Esophagus squamous epithelium (tissue), 5 donors: ENCODE measurements at regions not wholly inside any gene's neighbourhood (a gene's known extent, or its start where the extent isn't known, plus 50 kb on each side); places are given as distances from the start of the nearest gene placed in this dataset.

ENCODE experiments used
- DNase-seq: peaks from one replicate; lab custom pipeline; 2025; lab: John Stamatoyannopoulos, UW
- H3K27ac ChIP-seq, 4 donors: fragments of 200-600 bp; sonication (generic); one replicate each; pipeline ENCODE4 v1.5.1; 2016 to 2019; ENCODE audit warnings: mild to moderate bottlenecking in 1 of 4
- H3K27me3 ChIP-seq, 4 donors: fragments of 200-600 bp; sonication (generic); 1 replicate in 3 of 4; 2 replicates in 1 of 4; pipeline versions ENCODE4 v1.5.1 to v1.6.0; 2017 to 2021; ENCODE audit warnings: antibody characterized with exemption in 1 of 4
- H3K36me3 ChIP-seq, 3 donors: fragments of 200-600 bp; sonication (generic); one replicate each; pipeline ENCODE4 v1.5.1; 2016 to 2019
- H3K4me1 ChIP-seq, 3 donors: fragments of 200-600 bp; sonication (generic); one replicate each; pipeline ENCODE4 v1.5.1; 2017 to 2019
- H3K4me3 ChIP-seq, 4 donors: fragments of 200-600 bp; sonication (generic); 1 replicate in 3 of 4; 2 replicates in 1 of 4; pipeline ENCODE4 v1.5.1; 2016 to 2019; ENCODE audit warnings: mild to moderate bottlenecking in 2 of 4, moderate library complexity in 1 of 4
- H3K9me3 ChIP-seq, 3 donors: fragments of 200-600 bp; sonication (generic); one replicate each; pipeline ENCODE4 v1.5.1; 2016 to 2019
- CTCF ChIP-seq, 6 experiments: fragments of 450-650 bp in 4 of 6; fragments of 200-600 bp in 2 of 6; sonication (generic) in 2 of 6; IDR thresholded peaks; one replicate each; pipeline ENCODE4 v1.5.1; 2016 to 2019; ENCODE audit warnings: antibody characterized with exemption in 6 of 6, mild to moderate bottlenecking in 4 of 6, moderate library complexity in 4 of 6
- POLR2A ChIP-seq, 4 donors: fragments of 450-650 bp; IDR thresholded peaks; one replicate each; pipeline ENCODE4 v1.6.1; 2017; ENCODE audit warnings: antibody characterized with exemption in 4 of 4, mild to moderate bottlenecking in 4 of 4, moderate library complexity in 3 of 4
- whole genome bisulfite sequencing, 2 donors: methylation state at CpG; one replicate each; pipeline ENCODE4 v1.1.5; 2018; 5-methylcytosine and 5-hydroxymethylcytosine counted together
- intact Hi-C: fragments of 100-400 bp; cut with DNase I; formaldehyde crosslinking; loops from one replicate; pipeline ENCODE4 v1.15.0; 2022
- donor health status: DM: yes; HTN: yes; CAD: no.

GRCh38 chr21:43329711-43330269 lies 97.1 kb downstream of the SIK1 start:
- no peak overlapping the region for H3K4me3 ChIP-seq
- peaks cover 11 to 24% (median 17%) of the 10 kb centered on the region in 3 donors for H3K4me1 ChIP-seq
- no peak for DNase-seq
- peaks cover 0 to 11% (median 0%) of the 10 kb centered on the region in 4 donors for H3K27me3 ChIP-seq
- intact Hi-C loops, result no loop called here
- WGBS, 2 donors, result 76 to 80% methylated on average over 4 to 10 of the region's 18 CpGs
- no peaks in the 10 kb centered on the region for H3K36me3 ChIP-seq
- no peaks in the 10 kb centered on the region for H3K9me3 ChIP-seq
- no peak overlapping the region for H3K27ac ChIP-seq
- no peak for TF ChIP-seq CTCF (IDR thresholded peaks at IDR 0.05)
- TF ChIP-seq POLR2A (IDR thresholded peaks at IDR 0.05), result no peak

- 83 to 84% methylated on average over 15 of the region's 22 CpGs for WGBS, 2 donors
- Histone ChIP-seq H3K4me3 (no peak overlapping the region), H3K36me3 (no peaks in the 10 kb centered on the region), H3K27ac (no peak overlapping the region), H3K27me3 (peaks cover 0 to 11% (median 0%) of the 10 kb centered on the region in 4 donors), H3K9me3 (no peaks in the 10 kb centered on the region), H3K4me1 (peaks cover 11 to 22% (median 17%) of the 10 kb centered on the region in 3 donors)
- DNase-seq, result no peak
- intact Hi-C loops, result no loop called here
- no peak for TF ChIP-seq CTCF (IDR thresholded peaks at IDR 0.05)
- TF ChIP-seq POLR2A (IDR thresholded peaks at IDR 0.05), result no peak
These were observed 97.8 kb downstream of the SIK1 start for GRCh38 chr21:43328958-43329691.

- Histone ChIP-seq H3K27me3 (peaks cover 0 to 11% (median 0%) of the 10 kb centered on the region in 4 donors), H3K36me3 (no peaks in the 10 kb centered on the region), H3K9me3 (no peaks in the 10 kb centered on the region), H3K4me3 (no peak overlapping the region), H3K4me1 (peaks cover 7 to 15% (median 11%) of the 10 kb centered on the region in 3 donors), H3K27ac (no peak overlapping the region)
- TF ChIP-seq POLR2A (IDR thresholded peaks at IDR 0.05) (no peak), CTCF (IDR thresholded peaks at IDR 0.05) (no peak)
- intact Hi-C loops, result no loop called here
- DNase-seq, result no peak
- WGBS, 2 donors, result 76 to 87% methylated on average over 11 to 13 of the region's 13 CpGs
These were observed 98.6 kb downstream of the SIK1 start for GRCh38 chr21:43328185-43328957.

- intact Hi-C loops, result no loop called here
- no peak overlapping the region for H3K4me3 ChIP-seq
- no peaks in the 10 kb centered on the region for H3K9me3 ChIP-seq
- TF ChIP-seq CTCF (IDR thresholded peaks at IDR 0.05) (no peak), POLR2A (IDR thresholded peaks at IDR 0.05) (no peak)
- peaks cover 0 to 12% (median 0%) of the 10 kb centered on the region in 4 donors for H3K27me3 ChIP-seq
- WGBS, 2 donors, result 41 to 64% methylated on average over 9 to 11 of the region's 11 CpGs
- no peaks in the 10 kb centered on the region for H3K36me3 ChIP-seq
- no peaks in the 10 kb centered on the region for H3K4me1 ChIP-seq
- DNase-seq, result no peak
- H3K27ac ChIP-seq, result peak overlapping the region in 1 of 4 donors; percentile 31
These were observed 100.8 kb downstream of the SIK1 start for GRCh38 chr21:43325968-43326715.
